ENCODE measurements at regions not wholly inside any gene's neighbourhood (a gene's known extent, or its start where the extent isn't known, plus 50 kb on each side); places are given as distances from the start of the nearest gene placed in this dataset.

DNA sequence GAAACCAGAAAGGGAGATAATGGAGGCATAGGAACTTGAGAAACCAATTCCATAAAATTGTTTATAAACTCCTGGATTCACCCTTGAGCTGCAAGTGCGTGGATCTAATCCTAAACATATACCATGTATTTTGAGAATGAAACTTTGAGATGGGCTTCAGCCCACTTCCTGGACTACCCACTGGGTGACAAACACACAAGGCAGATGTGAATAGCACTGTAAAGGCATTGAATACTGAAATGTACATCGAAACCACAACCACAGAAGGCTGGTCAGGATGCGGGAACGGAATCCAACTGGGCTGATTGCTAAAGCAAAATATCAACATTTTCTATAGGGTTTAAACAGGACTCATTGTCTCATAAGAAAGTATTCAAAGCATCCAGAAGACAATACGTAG, 228.5 kb upstream of the ZEB2 start (continued):
- TF ChIP-seq, protein P1, sequence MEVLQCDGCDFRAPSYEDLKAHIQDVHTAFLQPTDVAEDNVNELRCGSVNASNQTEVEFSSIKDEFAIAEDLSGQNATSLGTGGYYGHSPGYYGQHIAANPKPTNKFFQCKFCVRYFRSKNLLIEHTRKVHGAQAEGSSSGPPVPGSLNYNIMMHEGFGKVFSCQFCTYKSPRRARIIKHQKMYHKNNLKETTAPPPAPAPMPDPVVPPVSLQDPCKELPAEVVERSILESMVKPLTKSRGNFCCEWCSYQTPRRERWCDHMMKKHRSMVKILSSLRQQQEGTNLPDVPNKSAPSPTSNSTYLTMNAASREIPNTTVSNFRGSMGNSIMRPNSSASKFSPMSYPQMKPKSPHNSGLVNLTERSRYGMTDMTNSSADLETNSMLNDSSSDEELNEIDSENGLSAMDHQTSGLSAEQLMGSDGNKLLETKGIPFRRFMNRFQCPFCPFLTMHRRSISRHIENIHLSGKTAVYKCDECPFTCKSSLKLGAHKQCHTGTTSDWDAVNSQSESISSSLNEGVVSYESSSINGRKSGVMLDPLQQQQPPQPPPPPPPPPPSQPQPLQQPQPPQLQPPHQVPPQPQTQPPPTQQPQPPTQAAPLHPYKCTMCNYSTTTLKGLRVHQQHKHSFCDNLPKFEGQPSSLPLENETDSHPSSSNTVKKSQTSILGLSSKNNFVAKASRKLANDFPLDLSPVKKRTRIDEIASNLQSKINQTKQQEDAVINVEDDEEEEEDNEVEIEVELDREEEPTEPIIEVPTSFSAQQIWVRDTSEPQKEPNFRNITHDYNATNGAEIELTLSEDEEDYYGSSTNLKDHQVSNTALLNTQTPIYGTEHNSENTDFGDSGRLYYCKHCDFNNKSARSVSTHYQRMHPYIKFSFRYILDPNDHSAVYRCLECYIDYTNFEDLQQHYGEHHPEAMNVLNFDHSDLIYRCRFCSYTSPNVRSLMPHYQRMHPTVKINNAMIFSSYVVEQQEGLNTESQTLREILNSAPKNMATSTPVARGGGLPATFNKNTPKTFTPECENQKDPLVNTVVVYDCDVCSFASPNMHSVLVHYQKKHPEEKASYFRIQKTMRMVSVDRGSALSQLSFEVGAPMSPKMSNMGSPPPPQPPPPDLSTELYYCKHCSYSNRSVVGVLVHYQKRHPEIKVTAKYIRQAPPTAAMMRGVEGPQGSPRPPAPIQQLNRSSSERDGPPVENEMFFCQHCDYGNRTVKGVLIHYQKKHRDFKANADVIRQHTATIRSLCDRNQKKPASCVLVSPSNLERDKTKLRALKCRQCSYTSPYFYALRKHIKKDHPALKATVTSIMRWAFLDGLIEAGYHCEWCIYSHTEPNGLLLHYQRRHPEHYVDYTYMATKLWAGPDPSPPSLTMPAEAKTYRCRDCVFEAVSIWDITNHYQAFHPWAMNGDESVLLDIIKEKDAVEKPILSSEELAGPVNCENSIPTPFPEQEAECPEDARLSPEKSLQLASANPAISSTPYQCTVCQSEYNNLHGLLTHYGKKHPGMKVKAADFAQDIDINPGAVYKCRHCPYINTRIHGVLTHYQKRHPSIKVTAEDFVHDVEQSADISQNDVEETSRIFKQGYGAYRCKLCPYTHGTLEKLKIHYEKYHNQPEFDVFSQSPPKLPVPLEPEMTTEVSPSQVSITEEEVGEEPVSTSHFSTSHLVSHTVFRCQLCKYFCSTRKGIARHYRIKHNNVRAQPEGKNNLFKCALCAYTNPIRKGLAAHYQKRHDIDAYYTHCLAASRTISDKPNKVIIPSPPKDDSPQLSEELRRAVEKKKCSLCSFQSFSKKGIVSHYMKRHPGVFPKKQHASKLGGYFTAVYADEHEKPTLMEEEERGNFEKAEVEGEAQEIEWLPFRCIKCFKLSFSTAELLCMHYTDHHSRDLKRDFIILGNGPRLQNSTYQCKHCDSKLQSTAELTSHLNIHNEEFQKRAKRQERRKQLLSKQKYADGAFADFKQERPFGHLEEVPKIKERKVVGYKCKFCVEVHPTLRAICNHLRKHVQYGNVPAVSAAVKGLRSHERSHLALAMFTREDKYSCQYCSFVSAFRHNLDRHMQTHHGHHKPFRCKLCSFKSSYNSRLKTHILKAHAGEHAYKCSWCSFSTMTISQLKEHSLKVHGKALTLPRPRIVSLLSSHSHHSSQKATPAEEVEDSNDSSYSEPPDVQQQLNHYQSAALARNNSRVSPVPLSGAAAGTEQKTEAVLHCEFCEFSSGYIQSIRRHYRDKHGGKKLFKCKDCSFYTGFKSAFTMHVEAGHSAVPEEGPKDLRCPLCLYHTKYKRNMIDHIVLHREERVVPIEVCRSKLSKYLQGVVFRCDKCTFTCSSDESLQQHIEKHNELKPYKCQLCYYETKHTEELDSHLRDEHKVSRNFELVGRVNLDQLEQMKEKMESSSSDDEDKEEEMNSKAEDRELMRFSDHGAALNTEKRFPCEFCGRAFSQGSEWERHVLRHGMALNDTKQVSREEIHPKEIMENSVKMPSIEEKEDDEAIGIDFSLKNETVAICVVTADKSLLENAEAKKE (CRISPR knock-in tag; IDR thresholded peaks at IDR 0.05): no peak

DNA sequence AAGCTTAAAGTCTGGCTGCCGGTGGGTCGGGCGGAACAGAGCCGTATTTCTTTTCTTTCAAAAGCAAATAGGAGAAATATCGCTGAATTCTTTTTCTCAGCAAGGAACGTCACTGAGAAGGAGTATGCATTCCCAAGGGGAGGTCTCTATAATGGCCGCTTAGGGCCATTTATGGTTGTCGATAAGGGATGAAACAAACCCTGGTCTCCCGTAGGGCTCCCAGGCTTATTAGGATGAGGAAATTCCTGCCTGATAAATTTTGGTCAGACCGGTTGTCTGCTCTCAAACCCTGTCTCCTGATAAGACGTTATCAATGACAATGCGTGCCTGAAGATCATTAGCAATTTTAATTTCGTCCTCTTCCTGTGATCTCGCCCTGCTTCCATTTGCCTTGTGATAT, 227.7 kb upstream of the ZEB2 start:
- Mint-ChIP-seq H3K4me1 (no peaks in the 10 kb centered on the region; the same call in 2 of the 3 replicates), H3K9me3 (peaks cover 51% of the 10 kb centered on the region), H3K36me3 (ENCODE audit: low read depth) (peaks cover 41% of the 10 kb centered on the region), H3K27me3 (ENCODE audit: insufficient read depth, low read depth, poor library complexity) (no peaks in the 10 kb centered on the region), H3K4me3 (no peak overlapping the region), H3K27ac (no peak overlapping the region)
- Histone ChIP-seq H2AFZ (no peak overlapping the region), H3F3A (replicated peaks; ENCODE audit: low read depth) (no peaks in the 10 kb centered on the region), H3K79me2 (replicated peaks; ENCODE audit: insufficient read depth) (no peaks in the 10 kb centered on the region), H4K20me1 (replicated peaks; ENCODE audit: insufficient read depth) (no peaks in the 10 kb centered on the region), H3K27me3 (ENCODE audit: insufficient read depth) (no peaks in the 10 kb centered on the region), H3K4me1 (ENCODE audit: insufficient read depth) (no peaks in the 10 kb centered on the region), H3K4me2 (no peak overlapping the region), H3K9me2 (ENCODE audit: insufficient read depth) (0 out of 2 replicates have a peak, but pooled peaks cover 3% of the 10 kb centered on the region), H3K36me3 (ENCODE audit: insufficient read depth) (peaks cover 11% of the 10 kb centered on the region), H3K27ac (ENCODE audit: low read depth) (no peak overlapping the region), H3K4me3 (no peak overlapping the region)
- no peak for ATAC-seq
- DNase-seq (ENCODE audit: low spot score): peak; percentile 39
- TF ChIP-seq EZH2phosphoT487 (IDR thresholded peaks at IDR 0.05; ENCODE audit: unreplicated experiment): no peak
- TF ChIP-seq, protein P2, sequence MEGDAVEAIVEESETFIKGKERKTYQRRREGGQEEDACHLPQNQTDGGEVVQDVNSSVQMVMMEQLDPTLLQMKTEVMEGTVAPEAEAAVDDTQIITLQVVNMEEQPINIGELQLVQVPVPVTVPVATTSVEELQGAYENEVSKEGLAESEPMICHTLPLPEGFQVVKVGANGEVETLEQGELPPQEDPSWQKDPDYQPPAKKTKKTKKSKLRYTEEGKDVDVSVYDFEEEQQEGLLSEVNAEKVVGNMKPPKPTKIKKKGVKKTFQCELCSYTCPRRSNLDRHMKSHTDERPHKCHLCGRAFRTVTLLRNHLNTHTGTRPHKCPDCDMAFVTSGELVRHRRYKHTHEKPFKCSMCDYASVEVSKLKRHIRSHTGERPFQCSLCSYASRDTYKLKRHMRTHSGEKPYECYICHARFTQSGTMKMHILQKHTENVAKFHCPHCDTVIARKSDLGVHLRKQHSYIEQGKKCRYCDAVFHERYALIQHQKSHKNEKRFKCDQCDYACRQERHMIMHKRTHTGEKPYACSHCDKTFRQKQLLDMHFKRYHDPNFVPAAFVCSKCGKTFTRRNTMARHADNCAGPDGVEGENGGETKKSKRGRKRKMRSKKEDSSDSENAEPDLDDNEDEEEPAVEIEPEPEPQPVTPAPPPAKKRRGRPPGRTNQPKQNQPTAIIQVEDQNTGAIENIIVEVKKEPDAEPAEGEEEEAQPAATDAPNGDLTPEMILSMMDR (conservative IDR thresholded peaks at IDR 0.05; ENCODE audit: low read depth in 2 of 2): no peak
- TF ChIP-seq, protein P3, sequence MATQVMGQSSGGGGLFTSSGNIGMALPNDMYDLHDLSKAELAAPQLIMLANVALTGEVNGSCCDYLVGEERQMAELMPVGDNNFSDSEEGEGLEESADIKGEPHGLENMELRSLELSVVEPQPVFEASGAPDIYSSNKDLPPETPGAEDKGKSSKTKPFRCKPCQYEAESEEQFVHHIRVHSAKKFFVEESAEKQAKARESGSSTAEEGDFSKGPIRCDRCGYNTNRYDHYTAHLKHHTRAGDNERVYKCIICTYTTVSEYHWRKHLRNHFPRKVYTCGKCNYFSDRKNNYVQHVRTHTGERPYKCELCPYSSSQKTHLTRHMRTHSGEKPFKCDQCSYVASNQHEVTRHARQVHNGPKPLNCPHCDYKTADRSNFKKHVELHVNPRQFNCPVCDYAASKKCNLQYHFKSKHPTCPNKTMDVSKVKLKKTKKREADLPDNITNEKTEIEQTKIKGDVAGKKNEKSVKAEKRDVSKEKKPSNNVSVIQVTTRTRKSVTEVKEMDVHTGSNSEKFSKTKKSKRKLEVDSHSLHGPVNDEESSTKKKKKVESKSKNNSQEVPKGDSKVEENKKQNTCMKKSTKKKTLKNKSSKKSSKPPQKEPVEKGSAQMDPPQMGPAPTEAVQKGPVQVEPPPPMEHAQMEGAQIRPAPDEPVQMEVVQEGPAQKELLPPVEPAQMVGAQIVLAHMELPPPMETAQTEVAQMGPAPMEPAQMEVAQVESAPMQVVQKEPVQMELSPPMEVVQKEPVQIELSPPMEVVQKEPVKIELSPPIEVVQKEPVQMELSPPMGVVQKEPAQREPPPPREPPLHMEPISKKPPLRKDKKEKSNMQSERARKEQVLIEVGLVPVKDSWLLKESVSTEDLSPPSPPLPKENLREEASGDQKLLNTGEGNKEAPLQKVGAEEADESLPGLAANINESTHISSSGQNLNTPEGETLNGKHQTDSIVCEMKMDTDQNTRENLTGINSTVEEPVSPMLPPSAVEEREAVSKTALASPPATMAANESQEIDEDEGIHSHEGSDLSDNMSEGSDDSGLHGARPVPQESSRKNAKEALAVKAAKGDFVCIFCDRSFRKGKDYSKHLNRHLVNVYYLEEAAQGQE (IDR thresholded peaks at IDR 0.05; ENCODE audit: unreplicated experiment): no peak
- no peak for TF ChIP-seq CREB1 (CRISPR knock-in tag; IDR thresholded peaks at IDR 0.05; ENCODE audit: low read depth)
- no peak for TF ChIP-seq ZNF114 (CRISPR knock-in tag; IDR thresholded peaks at IDR 0.05)
- TF ChIP-seq, protein P4, sequence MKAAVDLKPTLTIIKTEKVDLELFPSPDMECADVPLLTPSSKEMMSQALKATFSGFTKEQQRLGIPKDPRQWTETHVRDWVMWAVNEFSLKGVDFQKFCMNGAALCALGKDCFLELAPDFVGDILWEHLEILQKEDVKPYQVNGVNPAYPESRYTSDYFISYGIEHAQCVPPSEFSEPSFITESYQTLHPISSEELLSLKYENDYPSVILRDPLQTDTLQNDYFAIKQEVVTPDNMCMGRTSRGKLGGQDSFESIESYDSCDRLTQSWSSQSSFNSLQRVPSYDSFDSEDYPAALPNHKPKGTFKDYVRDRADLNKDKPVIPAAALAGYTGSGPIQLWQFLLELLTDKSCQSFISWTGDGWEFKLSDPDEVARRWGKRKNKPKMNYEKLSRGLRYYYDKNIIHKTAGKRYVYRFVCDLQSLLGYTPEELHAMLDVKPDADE (IDR thresholded peaks at IDR 0.05): no peak
- TF ChIP-seq STAT1 (IDR thresholded peaks at IDR 0.05; ENCODE audit: unreplicated experiment): no peak
- no peak for TF ChIP-seq ZNF331 (CRISPR knock-in tag; IDR thresholded peaks at IDR 0.05; ENCODE audit: low read depth)
- no peak for TF ChIP-seq POLR2AphosphoS5 (IDR thresholded peaks at IDR 0.05; ENCODE audit: low read depth)
- no peak for TF ChIP-seq JUNB (IDR thresholded peaks at IDR 0.05; ENCODE audit: unreplicated experiment)
- TF ChIP-seq NANOG (IDR thresholded peaks at IDR 0.05; ENCODE audit: borderline replicate concordance): no peak
- no peak for TF ChIP-seq EZH2 (IDR thresholded peaks at IDR 0.05; ENCODE audit: low read depth, unreplicated experiment)

Measured in GM23338 (cell line).